Osteocyte (in vitro differentiated cells): ENCODE measurements at regions not wholly inside any gene's neighbourhood (a gene's known extent, or its start where the extent isn't known, plus 50 kb on each side); places are given as distances from the start of the nearest gene placed in this dataset.
A peak's percentile ranks its signal among the peaks of the same experiment; 100 is the strongest.

Source experiments
- DNase-seq: peaks from one replicate; pipeline ENCODE4 v3.0.0; 2021; ENCODE audit warnings: mixed read lengths; ENCODE audit not compliant: unreplicated experiment; ENCODE audit errors: extremely low spot score
- H3K27ac Mint-ChIP-seq: one replicate; pipeline ENCODE4 v1.8.0; 2021; ENCODE audit warnings: mild to moderate bottlenecking, mixed read lengths; ENCODE audit not compliant: unreplicated experiment
- H3K27me3 Mint-ChIP-seq: one replicate; pipeline ENCODE4 v1.8.0; 2021; ENCODE audit warnings: mixed read lengths; ENCODE audit not compliant: unreplicated experiment
- H3K36me3 Mint-ChIP-seq: one replicate; pipeline ENCODE4 v1.8.0; 2021; ENCODE audit warnings: mixed read lengths; ENCODE audit not compliant: unreplicated experiment
- H3K4me1 Mint-ChIP-seq: one replicate; pipeline ENCODE4 v1.8.0; 2021; ENCODE audit warnings: mixed read lengths; ENCODE audit not compliant: unreplicated experiment
- H3K4me3 Mint-ChIP-seq: one replicate; pipeline ENCODE4 v1.8.0; 2021; ENCODE audit warnings: mild to moderate bottlenecking, moderate library complexity, mixed read lengths; ENCODE audit not compliant: unreplicated experiment
- H3K9me3 Mint-ChIP-seq: one replicate; pipeline ENCODE4 v1.8.0; 2021; ENCODE audit warnings: mixed read lengths; ENCODE audit not compliant: unreplicated experiment
- CTCF ChIP-seq: fragments of 200-600 bp; sonication (generic); IDR thresholded peaks from 2 replicates; pipeline ENCODE4 v1.5.0; 2021; ENCODE audit warnings: antibody characterized with exemption, mild to moderate bottlenecking, moderate library complexity

GRCh38 chr2:241959751-241960269 lies 90.3 kb downstream of the RTP5 start:
- Mint-ChIP-seq H3K9me3 (no peaks in the 10 kb centered on the region), H3K4me1 (no peaks in the 10 kb centered on the region), H3K36me3 (no peaks in the 10 kb centered on the region), H3K27me3 (peaks cover 30% of the 10 kb centered on the region), H3K27ac (no peak overlapping the region), H3K4me3 (no peak overlapping the region)
- TF ChIP-seq CTCF = no peak
- no peak for DNase-seq

GRCh38 chr2:241961454-241961853 lies 91.9 kb downstream of the RTP5 start:
- TF ChIP-seq CTCF = no peak
- Mint-ChIP-seq H3K9me3 (no peaks in the 10 kb centered on the region), H3K27ac (no peak overlapping the region), H3K4me1 (peaks cover 14% of the 10 kb centered on the region), H3K4me3 (no peak overlapping the region), H3K36me3 (no peaks in the 10 kb centered on the region), H3K27me3 (peaks cover 30% of the 10 kb centered on the region)
- DNase-seq = no peak

GRCh38 chr2:241964133-241964532 lies 94.6 kb downstream of the RTP5 start:
- Mint-ChIP-seq H3K4me3 (no peak overlapping the region), H3K9me3 (no peaks in the 10 kb centered on the region), H3K36me3 (no peaks in the 10 kb centered on the region), H3K4me1 (peaks cover 20% of the 10 kb centered on the region), H3K27me3 (peaks cover 30% of the 10 kb centered on the region), H3K27ac (no peak overlapping the region)
- no peak for TF ChIP-seq CTCF
- no peak for DNase-seq

GRCh38 chr2:241965931-241966412 lies 96.4 kb downstream of the RTP5 start:
- peaks cover 18% of the 10 kb centered on the region for H3K27me3 Mint-ChIP-seq
- no peak for DNase-seq
- H3K4me1 Mint-ChIP-seq = peaks cover 20% of the 10 kb centered on the region
- no peak for TF ChIP-seq CTCF
- H3K4me3 Mint-ChIP-seq = peak overlapping the region; percentile 54
- no peaks in the 10 kb centered on the region for H3K9me3 Mint-ChIP-seq
- no peaks in the 10 kb centered on the region for H3K36me3 Mint-ChIP-seq
- H3K27ac Mint-ChIP-seq = peak overlapping the region; percentile 81

- DNase-seq = no peak
- Mint-ChIP-seq H3K27me3 (peaks cover 9% of the 10 kb centered on the region), H3K27ac (no peak overlapping the region), H3K4me3 (peak overlapping the region; percentile 54), H3K36me3 (no peaks in the 10 kb centered on the region), H3K4me1 (peaks cover 20% of the 10 kb centered on the region), H3K9me3 (no peaks in the 10 kb centered on the region)
- TF ChIP-seq CTCF = no peak
These were observed 97.3 kb downstream of the RTP5 start for GRCh38 chr2:241966647-241967466.
